ENCODE measurements at regions not wholly inside any gene's neighbourhood (a gene's known extent, or its start where the extent isn't known, plus 50 kb on each side); places are given as distances from the start of the nearest gene placed in this dataset.

DNA sequence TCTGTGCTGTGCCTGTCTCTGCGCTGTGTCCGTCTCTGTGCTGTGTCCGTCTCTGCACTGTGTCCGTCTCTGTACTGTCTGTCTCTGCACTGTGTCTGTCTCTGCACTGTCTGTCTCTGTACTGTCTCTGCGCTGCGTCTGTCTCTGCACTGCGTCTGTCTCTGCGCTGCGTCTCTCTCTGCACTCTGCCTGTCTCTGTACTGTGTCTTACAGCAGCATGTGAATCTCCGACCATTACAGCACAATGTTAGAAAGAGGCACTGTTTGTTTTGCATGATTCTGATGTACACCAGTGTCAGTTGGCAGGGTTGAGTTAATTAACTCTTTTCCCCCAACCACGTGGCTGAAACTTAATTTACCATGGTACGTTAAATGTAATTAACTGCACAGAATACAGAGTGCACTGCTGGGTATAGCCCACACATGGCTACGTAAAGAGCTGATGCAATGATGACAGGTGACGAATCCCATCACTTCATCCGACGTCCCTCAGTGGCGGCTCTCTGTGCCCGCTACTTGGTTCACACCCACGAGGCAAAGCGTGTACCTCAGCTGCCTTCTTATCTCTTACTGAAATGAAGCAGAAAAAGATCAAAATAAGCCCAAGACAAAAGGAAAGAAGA lies 127.7 kb upstream of the SFSWAP start:
- TF ChIP-seq EZH2 (IDR thresholded peaks at IDR 0.05; ENCODE audit: low read length), result no peak
- TF ChIP-seq, protein P1, sequence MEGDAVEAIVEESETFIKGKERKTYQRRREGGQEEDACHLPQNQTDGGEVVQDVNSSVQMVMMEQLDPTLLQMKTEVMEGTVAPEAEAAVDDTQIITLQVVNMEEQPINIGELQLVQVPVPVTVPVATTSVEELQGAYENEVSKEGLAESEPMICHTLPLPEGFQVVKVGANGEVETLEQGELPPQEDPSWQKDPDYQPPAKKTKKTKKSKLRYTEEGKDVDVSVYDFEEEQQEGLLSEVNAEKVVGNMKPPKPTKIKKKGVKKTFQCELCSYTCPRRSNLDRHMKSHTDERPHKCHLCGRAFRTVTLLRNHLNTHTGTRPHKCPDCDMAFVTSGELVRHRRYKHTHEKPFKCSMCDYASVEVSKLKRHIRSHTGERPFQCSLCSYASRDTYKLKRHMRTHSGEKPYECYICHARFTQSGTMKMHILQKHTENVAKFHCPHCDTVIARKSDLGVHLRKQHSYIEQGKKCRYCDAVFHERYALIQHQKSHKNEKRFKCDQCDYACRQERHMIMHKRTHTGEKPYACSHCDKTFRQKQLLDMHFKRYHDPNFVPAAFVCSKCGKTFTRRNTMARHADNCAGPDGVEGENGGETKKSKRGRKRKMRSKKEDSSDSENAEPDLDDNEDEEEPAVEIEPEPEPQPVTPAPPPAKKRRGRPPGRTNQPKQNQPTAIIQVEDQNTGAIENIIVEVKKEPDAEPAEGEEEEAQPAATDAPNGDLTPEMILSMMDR (optimal IDR thresholded peaks at IDR 0.05 in 1 of 3, IDR thresholded peaks at IDR 0.05 in 1 of 3, conservative IDR thresholded peaks at IDR 0.05 in 1 of 3; ENCODE audit: extremely low read depth in 1 of 3, insufficient read depth in 2 of 3, low read length in 3 of 3), result no peak

All from keratinocyte (primary cell).